ENCODE measurements at regions not wholly inside any gene's neighbourhood (a gene's known extent, or its start where the extent isn't known, plus 50 kb on each side); places are given as distances from the start of the nearest gene placed in this dataset.

DNA sequence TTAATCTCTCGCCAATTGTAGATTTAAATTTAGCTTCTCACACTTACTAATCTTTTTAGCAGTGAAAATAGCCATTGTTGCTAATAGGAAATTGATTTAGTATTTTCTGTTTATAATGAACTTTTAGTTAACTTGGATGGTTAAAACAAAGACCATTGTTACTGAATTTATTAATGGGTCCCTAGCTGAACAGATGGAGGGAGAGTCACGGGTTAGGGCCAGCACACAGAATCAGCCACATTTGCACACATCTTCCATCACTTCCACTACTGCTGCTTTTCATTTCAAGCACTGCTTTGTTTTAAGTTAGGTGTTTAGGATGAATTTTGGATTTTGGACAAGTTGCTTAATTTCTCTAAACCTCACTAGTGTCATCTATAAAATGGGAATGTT, 125.9 kb upstream of the ADAMTSL1 start:
- DNase-seq (no peak), ATAC-seq (ENCODE audit: low read depth in 2 of 2) (no peak)
- no peak overlapping the region for H3K4me3 Mint-ChIP-seq
- no peaks in the 10 kb centered on the region for H3K4me1 Mint-ChIP-seq
- peaks cover 0 to 3% (median 0%) of the 10 kb centered on the region in 7 donors for H3K9me3 Mint-ChIP-seq
- H3K36me3 Mint-ChIP-seq: no peaks in the 10 kb centered on the region
- H3K27ac Mint-ChIP-seq: no peak overlapping the region
- no peaks in the 10 kb centered on the region for H3K27me3 Mint-ChIP-seq

DNA sequence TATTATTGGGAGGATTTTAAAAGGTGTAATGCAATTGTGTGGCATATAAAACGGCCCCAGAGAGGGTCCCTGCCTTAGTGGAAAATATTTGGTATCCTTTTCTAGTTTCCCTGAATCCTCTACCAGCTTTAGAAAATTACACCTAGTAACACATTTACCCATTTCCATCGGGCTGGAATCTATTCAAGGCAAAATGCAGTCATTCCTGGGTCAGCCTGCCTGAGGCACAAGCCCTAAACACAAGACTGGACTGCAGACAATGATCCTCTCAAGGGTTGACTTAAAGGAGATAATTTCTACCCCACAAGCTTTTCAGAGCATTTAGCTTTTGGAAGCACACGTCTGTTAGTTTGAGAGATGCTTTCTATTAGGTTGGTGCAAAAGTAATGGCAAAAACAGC, 124.4 kb upstream of the ADAMTSL1 start:
- Mint-ChIP-seq H3K36me3 (no peaks in the 10 kb centered on the region), H3K27me3 (no peaks in the 10 kb centered on the region), H3K9me3 (no peaks in the 10 kb centered on the region), H3K4me3 (no peak overlapping the region), H3K27ac (no peak overlapping the region), H3K4me1 (no peaks in the 10 kb centered on the region)
- ATAC-seq (ENCODE audit: low read depth in 2 of 2) (no peak), DNase-seq (no peak)

DNA sequence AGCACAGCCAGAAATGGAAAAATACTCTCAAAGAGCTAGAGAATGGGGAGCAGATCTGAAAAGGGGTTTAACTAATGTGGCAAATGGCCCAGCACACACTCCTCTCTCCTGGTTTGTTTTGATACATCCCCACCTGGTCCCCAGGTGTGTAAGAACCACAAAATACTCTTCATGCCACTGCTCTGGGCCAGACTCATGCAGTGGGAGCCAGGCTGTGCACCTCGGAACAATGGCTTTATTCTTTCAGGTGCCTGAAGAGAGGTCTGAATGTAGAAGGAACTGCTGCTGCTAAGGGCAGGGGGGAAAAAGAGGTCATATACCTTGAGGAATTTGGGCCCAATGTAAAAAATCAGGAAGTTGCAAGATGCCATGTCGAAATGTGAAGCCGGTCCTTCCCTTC, 123.9 kb upstream of the ADAMTSL1 start:
- Mint-ChIP-seq H3K27me3 (no peaks in the 10 kb centered on the region), H3K27ac (no peak overlapping the region), H3K36me3 (no peaks in the 10 kb centered on the region), H3K4me1 (no peaks in the 10 kb centered on the region), H3K4me3 (no peak overlapping the region), H3K9me3 (no peaks in the 10 kb centered on the region)
- ATAC-seq (ENCODE audit: low read depth in 2 of 2) (no peak), DNase-seq (no peak)

DNA sequence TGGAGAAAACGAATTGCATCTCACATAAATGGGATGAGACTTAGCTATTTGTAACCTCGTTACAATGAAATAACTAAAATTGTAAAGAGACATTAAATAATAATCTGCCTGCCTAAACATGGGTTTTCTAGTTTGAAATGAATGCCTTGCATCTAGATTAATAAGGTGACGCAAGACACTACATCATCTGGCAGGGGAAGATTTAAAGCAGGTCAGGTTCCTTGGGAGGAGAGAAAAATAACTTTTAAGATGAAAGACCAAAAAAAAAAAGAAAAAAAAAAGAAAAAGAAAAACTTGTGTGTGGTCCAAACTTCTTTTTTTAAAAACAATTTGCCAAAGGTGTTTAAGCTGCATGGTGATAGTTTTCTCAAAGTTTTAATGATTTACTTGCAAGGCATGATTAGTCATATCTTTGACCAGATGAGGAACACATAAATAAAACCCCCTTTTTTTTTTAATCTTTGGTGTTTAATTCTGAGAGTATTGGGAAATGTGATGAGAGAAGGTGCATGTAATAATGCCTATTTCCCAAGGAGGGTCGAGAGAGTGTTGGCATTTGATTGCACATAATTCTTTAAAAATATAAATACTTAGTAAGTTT, 122.9 kb upstream of the ADAMTSL1 start:
- ATAC-seq (ENCODE audit: low read depth in 2 of 2) (no peak), DNase-seq (no peak)
- Mint-ChIP-seq H3K27me3 (no peaks in the 10 kb centered on the region), H3K36me3 (no peaks in the 10 kb centered on the region), H3K27ac (no peak overlapping the region), H3K4me1 (no peaks in the 10 kb centered on the region), H3K9me3 (peaks cover 0 to 4% (median 0%) of the 10 kb centered on the region in 7 donors), H3K4me3 (no peak overlapping the region)

DNA sequence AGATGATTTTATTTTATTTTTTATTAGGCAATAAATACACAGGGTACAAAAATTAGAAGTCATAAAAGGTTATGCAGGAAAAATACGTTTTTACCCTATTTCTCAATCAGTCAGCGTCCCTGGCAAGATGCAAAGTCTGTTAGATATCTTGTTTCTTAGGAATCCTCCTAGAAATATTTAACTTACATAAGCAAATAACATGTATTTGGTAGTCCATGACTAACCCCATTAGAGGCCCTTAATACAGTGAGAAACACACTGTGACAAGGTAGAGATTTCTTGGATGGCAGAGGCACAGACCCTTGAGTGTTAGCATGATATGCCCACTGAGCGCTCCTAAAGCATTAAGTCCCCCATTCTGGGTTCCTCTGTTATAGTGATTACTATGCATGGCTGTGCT, 121.2 kb upstream of the ADAMTSL1 start:
- H3K27me3 Mint-ChIP-seq: no peaks in the 10 kb centered on the region
- ATAC-seq (ENCODE audit: low read depth in 2 of 2) (no peak), DNase-seq (no peak)
- H3K9me3 Mint-ChIP-seq: peaks cover 0 to 4% (median 0%) of the 10 kb centered on the region in 7 donors
- no peaks in the 10 kb centered on the region for H3K36me3 Mint-ChIP-seq
- H3K4me1 Mint-ChIP-seq: no peaks in the 10 kb centered on the region
- H3K27ac Mint-ChIP-seq: no peak overlapping the region
- no peak overlapping the region for H3K4me3 Mint-ChIP-seq

DNA sequence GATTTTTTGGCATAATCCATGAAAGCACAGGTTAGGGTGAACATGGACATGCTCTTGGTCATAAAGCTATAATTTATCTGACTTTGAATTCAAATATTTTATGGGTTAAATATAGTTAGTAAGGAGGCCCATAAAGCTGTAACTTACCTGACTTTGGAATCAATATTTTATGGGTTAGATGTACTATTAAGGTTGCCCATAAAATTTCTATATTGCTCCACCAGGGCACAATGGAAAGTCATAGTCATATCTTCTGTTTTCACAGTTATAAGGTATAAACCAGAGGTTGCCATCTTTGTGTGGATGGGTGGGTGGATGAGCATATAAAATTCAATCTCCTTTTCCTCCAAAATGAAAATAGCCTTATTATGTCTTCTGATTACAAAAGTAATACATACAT, 120.5 kb upstream of the ADAMTSL1 start:
- H3K36me3 Mint-ChIP-seq: no peaks in the 10 kb centered on the region

DNA sequence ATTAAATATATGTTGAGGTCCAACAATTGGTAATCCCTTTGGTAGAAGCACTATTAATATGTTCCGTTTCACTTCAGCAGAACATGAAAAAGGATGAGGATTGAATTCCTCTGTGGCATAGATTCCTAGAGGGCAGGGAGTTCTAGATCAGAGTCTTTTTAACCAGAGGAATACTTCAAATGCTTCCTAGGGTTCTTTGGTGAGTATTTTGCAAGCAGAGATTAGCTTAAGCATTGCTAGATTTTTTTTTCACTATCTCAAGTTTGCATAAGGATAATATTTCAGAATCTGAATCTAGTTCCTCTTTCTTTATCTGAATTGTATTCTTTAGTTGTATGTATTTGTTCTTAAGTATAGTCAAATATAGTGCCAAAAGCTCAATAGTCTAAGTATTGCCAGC, 116.6 kb upstream of the ADAMTSL1 start:
- Mint-ChIP-seq H3K27ac (no peak overlapping the region), H3K27me3 (no peaks in the 10 kb centered on the region), H3K4me3 (no peak overlapping the region), H3K9me3 (peaks cover 0 to 4% (median 0%) of the 10 kb centered on the region in 7 donors), H3K4me1 (no peaks in the 10 kb centered on the region), H3K36me3 (no peaks in the 10 kb centered on the region)
- DNase-seq: no peak
- ATAC-seq (ENCODE audit: low read depth in 2 of 2): no peak

More for the DNA sequence above, 120.5 kb upstream of the ADAMTSL1 start:
- ATAC-seq (ENCODE audit: low read depth in 2 of 2) (no peak), DNase-seq (no peak)
- Mint-ChIP-seq H3K27ac (no peak overlapping the region), H3K27me3 (no peaks in the 10 kb centered on the region), H3K4me3 (no peak overlapping the region), H3K4me1 (no peaks in the 10 kb centered on the region), H3K9me3 (peaks cover 0 to 4% (median 0%) of the 10 kb centered on the region in 7 donors)

DNA sequence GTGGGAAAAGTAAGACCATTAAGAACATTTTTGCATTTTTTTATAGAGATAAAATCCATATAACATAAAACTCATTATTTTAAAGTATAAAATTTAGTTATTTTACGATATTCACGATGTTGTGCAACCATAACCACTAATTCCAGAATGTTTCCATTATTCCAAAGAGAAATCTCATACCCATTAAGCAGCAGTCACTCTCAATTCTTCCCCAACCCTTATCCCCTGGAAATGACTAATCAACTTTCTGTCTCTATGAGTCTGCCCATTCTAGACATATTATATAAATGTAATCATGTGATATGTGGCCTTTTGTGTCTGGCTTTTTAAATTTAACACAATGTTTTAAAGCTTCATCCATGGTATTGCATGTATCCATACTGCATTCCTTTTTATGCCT, 115.6 kb upstream of the ADAMTSL1 start:
- ATAC-seq (ENCODE audit: low read depth in 2 of 2) (no peak), DNase-seq (no peak)
- Mint-ChIP-seq H3K27ac (no peak overlapping the region), H3K9me3 (peaks cover 0 to 4% (median 0%) of the 10 kb centered on the region in 7 donors), H3K27me3 (no peaks in the 10 kb centered on the region), H3K4me1 (no peaks in the 10 kb centered on the region), H3K4me3 (no peak overlapping the region), H3K36me3 (no peaks in the 10 kb centered on the region)

DNA sequence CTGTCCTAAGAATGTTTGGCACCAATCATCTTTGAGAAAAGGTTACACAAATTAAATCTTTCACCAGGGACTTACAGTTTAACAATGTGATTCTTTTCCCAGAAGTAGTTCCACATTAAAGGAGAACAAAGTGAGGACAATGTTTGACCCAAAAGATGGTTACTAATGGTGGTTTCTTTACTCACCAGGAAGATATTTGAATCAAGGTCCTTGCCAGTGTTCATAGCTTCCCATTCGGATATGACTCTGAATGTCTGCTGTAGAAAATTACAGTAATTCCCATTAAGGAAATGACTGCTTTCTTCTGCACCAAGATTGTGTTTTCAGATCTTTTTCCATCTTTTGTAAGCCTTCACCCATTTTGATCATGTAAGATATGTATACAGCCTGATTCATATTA, 114.6 kb upstream of the ADAMTSL1 start:
- Mint-ChIP-seq H3K4me1 (no peaks in the 10 kb centered on the region), H3K4me3 (no peak overlapping the region)

DNA sequence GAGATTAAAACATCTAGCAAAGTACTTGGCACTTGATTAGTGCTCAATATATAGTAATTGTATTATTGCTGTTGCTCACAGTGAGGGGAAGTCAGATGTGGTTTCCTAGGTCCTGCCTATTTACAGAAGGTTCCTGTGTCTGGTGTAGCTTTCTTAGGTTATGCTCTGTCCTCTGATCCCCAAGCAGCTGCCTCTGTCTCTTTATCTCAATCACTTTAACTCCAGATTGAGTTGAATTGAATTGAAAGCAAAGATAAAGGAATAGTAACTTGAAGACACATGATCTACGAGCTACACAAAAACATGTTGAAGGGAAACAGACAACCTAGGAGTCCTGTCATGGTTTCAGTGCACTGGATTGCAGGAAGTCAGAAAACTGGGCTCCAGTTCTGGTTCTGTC, 113.9 kb upstream of the ADAMTSL1 start:
- DNase-seq (no peak), ATAC-seq (ENCODE audit: low read depth in 2 of 2) (no peak)
- H3K36me3 Mint-ChIP-seq: no peaks in the 10 kb centered on the region
- H3K27ac Mint-ChIP-seq: no peak overlapping the region
- peaks cover 0 to 4% (median 0%) of the 10 kb centered on the region in 7 donors for H3K9me3 Mint-ChIP-seq
- H3K27me3 Mint-ChIP-seq: no peaks in the 10 kb centered on the region
- H3K4me3 Mint-ChIP-seq: no peak overlapping the region
- H3K4me1 Mint-ChIP-seq: no peaks in the 10 kb centered on the region

More for the DNA sequence above, 114.6 kb upstream of the ADAMTSL1 start:
- Mint-ChIP-seq H3K36me3 (no peaks in the 10 kb centered on the region), H3K9me3 (peaks cover 0 to 4% (median 0%) of the 10 kb centered on the region in 7 donors), H3K27me3 (no peaks in the 10 kb centered on the region), H3K27ac (no peak overlapping the region)
- no peak for DNase-seq
- no peak for ATAC-seq (ENCODE audit: low read depth in 2 of 2)

DNA sequence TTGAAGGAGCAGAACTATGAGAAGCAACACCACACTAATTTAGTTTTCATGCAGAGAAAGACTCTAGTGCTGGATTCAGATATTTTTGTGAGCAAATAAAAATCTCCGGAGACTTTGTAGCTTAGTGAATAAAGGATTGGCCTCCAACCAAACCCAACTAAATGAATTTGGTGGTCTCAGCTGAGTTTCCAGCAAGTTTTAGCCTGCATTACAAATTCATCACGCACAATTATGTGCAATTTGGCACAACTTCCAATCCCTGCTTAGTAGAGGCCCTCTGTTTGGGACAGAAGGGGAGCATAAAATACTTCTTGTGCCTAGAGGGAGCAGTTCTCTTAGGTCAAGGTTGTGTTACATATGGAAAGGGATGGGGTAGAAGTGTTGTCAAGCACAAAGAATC, 112.3 kb upstream of the ADAMTSL1 start:
- no peaks in the 10 kb centered on the region for H3K9me3 Mint-ChIP-seq
- H3K4me1 Mint-ChIP-seq: peaks cover 0 to under 1% (median 0%) of the 10 kb centered on the region in 3 donors
- no peak overlapping the region for H3K4me3 Mint-ChIP-seq
- no peaks in the 10 kb centered on the region for H3K36me3 Mint-ChIP-seq
- H3K27me3 Mint-ChIP-seq: no peaks in the 10 kb centered on the region
- no peak for DNase-seq
- H3K27ac Mint-ChIP-seq: no peak overlapping the region
- ATAC-seq (ENCODE audit: low read depth in 2 of 2): no peak

DNA sequence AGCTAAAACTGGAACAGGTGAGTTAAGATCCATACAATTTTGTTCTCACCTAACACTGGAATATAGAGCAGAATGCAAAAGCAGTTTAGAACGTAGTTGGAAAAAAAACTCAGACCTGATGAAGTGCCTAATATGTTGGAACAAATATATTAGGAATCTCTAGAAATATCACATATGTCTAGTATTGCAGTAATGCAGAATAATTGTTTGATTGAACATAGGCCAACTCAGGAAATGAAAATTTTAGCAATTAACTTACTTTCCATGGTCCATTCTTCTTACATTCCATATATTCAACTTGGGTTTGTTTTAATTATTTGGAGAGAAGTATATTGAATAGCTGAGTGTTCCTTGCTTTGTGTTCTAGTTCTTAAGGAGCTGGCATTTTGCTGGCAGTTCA, 111.8 kb upstream of the ADAMTSL1 start:
- Mint-ChIP-seq H3K27ac (no peak overlapping the region), H3K36me3 (no peaks in the 10 kb centered on the region), H3K4me1 (peaks cover 0 to 3% (median 0%) of the 10 kb centered on the region in 3 donors), H3K4me3 (no peak overlapping the region), H3K9me3 (no peaks in the 10 kb centered on the region), H3K27me3 (no peaks in the 10 kb centered on the region)
- ATAC-seq (ENCODE audit: low read depth in 2 of 2) (no peak), DNase-seq (no peak)

DNA sequence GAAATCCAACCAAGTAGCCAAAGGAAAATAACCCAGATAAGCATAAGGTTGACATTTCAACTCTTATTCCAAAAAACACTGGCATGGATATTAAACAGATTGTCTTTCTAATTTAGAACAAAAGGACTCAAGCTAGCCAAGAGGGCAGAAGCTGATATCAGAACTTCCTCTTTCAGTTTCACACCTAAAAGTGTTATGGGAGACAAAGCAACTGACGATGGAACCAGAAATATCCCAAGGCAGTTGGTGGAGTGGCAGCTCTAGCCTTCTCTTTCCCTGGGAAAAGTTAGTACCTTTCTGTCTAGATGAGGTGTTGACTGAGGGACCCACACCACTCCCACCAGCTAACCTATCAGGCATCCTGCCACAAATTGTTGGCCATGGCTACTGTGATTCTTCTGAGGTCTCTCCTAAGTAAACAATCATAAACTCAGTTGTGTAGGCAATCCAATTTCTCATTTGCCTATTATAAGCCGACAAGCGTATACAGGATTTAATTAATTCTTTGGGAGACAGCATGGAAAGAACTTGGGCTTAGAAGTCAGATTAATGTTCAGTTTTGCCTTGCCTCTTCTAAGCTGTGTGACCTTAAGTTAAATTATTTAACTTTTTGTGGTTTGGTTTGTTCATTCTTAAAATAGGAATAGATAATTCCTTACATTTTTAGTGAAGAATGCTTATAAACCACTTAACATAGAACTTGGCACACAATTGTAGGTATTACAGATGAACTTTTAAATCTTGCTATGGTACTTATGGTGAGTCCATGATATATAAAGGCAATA, 110.9 kb upstream of the ADAMTSL1 start:
- no peak overlapping the region for H3K4me3 Mint-ChIP-seq

DNA sequence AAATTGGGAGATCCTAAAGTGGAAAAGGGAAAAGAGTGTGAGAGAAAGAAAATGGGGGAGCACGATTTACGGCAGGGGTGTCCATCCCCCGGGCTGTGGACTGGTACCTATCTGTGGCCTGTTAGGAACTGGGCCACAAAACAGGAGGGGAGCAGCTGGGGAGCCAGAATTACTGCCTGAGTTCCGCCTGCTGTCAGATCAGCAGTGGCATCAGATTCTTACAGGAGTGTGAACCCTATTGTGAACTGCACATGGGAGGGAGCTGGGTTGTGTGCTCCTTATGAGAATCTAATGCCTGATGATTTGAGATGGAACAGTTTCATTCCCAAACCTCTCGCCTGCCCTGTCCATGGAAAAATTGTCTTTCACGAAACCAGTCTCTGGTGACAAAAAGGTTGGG, 108.3 kb upstream of the ADAMTSL1 start:
- no peak overlapping the region for H3K27ac Mint-ChIP-seq
- DNase-seq (no peak), ATAC-seq (ENCODE audit: low read depth in 2 of 2) (no peak)
- H3K27me3 Mint-ChIP-seq: no peaks in the 10 kb centered on the region
- no peak overlapping the region for H3K4me3 Mint-ChIP-seq
- no peaks in the 10 kb centered on the region for H3K36me3 Mint-ChIP-seq
- H3K9me3 Mint-ChIP-seq: peaks cover 0 to 3% (median 0%) of the 10 kb centered on the region in 7 donors
- H3K4me1 Mint-ChIP-seq: peaks cover 0 to 3% (median 0%) of the 10 kb centered on the region in 3 donors

More for the DNA sequence above, 110.9 kb upstream of the ADAMTSL1 start:
- Mint-ChIP-seq H3K36me3 (no peaks in the 10 kb centered on the region), H3K27me3 (no peaks in the 10 kb centered on the region), H3K9me3 (peaks cover 0 to 3% (median 0%) of the 10 kb centered on the region in 7 donors), H3K27ac (no peak overlapping the region), H3K4me1 (peaks cover 0 to 3% (median 0%) of the 10 kb centered on the region in 3 donors)
- ATAC-seq (ENCODE audit: low read depth in 2 of 2) (no peak), DNase-seq (no peak)

All from naive B cell (primary cell).